Activated CD4-positive, alpha-beta memory T cell treated with anti-CD3 and anti-CD28 coated beads, Interleukin-2, amount 10 ng/mL, durations not matched to agents 7 days and 5 days (primary cell): ENCODE measurements at regions not wholly inside any gene's neighbourhood (a gene's known extent, or its start where the extent isn't known, plus 50 kb on each side); places are given as distances from the start of the nearest gene placed in this dataset.

Experiments
- CTCF ChIA-PET: fragments of 350-600 bp; sonication (Branson Sonifier 250); formaldehyde crosslinking; loops from one replicate; lab custom pipeline; 2021; ENCODE audit warnings: antibody characterized with exemption, inconsistent platforms; lab: Charles Lee
- POLR2A ChIA-PET: fragments of 350-600 bp; sonication (Branson Sonifier 250); formaldehyde crosslinking; loops from one replicate; lab custom pipeline; 2021; ENCODE audit warnings: antibody characterized with exemption; lab: Charles Lee
- DNase-seq: peaks from one replicate; pipeline ENCODE4 v3.0.0-alpha.2; 2020
- H3K27ac Mint-ChIP-seq: one replicate; pipeline ENCODE4 v1.8.0; 2021; ENCODE audit warnings: mild to moderate bottlenecking, mixed read lengths
- H3K27me3 Mint-ChIP-seq: one replicate; pipeline ENCODE4 v1.8.0; 2021; ENCODE audit warnings: mixed read lengths
- H3K36me3 Mint-ChIP-seq: one replicate; pipeline ENCODE4 v1.8.0; 2021; ENCODE audit warnings: low read depth, mixed read lengths
- H3K4me1 Mint-ChIP-seq: one replicate; pipeline ENCODE4 v1.8.0; 2021; ENCODE audit warnings: mixed read lengths
- H3K4me3 Mint-ChIP-seq: one replicate; pipeline ENCODE4 v1.8.0; 2021; ENCODE audit warnings: mild to moderate bottlenecking, mixed read lengths
- H3K9me3 Mint-ChIP-seq: one replicate; pipeline ENCODE4 v1.8.0; 2021; ENCODE audit warnings: mixed read lengths

GRCh38 chrX:42954880-42955279 is 176.9 kb upstream of the PPP1R2C start:
- no peak overlapping the region for H3K4me3 Mint-ChIP-seq
- ChIA-PET POLR2A (no interaction called here), CTCF (no interaction called here)
- DNase-seq: no peak
- no peaks in the 10 kb centered on the region for H3K27me3 Mint-ChIP-seq
- H3K27ac Mint-ChIP-seq: no peak overlapping the region
- H3K4me1 Mint-ChIP-seq: peaks cover 18% of the 10 kb centered on the region
- H3K36me3 Mint-ChIP-seq: peaks cover 3% of the 10 kb centered on the region
- H3K9me3 Mint-ChIP-seq: peaks cover 10% of the 10 kb centered on the region

GRCh38 chrX:42955349-42955748 is 177.4 kb upstream of the PPP1R2C start:
- H3K4me1 Mint-ChIP-seq: peaks cover 18% of the 10 kb centered on the region
- CTCF ChIA-PET: no interaction called here
- no peak overlapping the region for H3K4me3 Mint-ChIP-seq
- H3K36me3 Mint-ChIP-seq: peaks cover 3% of the 10 kb centered on the region
- POLR2A ChIA-PET: no interaction called here
- DNase-seq: no peak
- H3K27me3 Mint-ChIP-seq: no peaks in the 10 kb centered on the region
- no peak overlapping the region for H3K27ac Mint-ChIP-seq
- H3K9me3 Mint-ChIP-seq: peaks cover 12% of the 10 kb centered on the region

- no peak overlapping the region for H3K27ac Mint-ChIP-seq
- ChIA-PET CTCF (no interaction called here), POLR2A (no interaction called here)
- no peak for DNase-seq
- peaks cover 3% of the 10 kb centered on the region for H3K9me3 Mint-ChIP-seq
- no peak overlapping the region for H3K4me3 Mint-ChIP-seq
- H3K4me1 Mint-ChIP-seq: no peaks in the 10 kb centered on the region
- no peaks in the 10 kb centered on the region for H3K27me3 Mint-ChIP-seq
- H3K36me3 Mint-ChIP-seq: no peaks in the 10 kb centered on the region
Observed at GRCh38 chrX:42967681-42968300, 189.8 kb upstream of the PPP1R2C start.

- H3K27ac Mint-ChIP-seq: no peak overlapping the region
- no peaks in the 10 kb centered on the region for H3K27me3 Mint-ChIP-seq
- DNase-seq: no peak
- no peak overlapping the region for H3K4me3 Mint-ChIP-seq
- H3K9me3 Mint-ChIP-seq: peaks cover 2% of the 10 kb centered on the region
- no peaks in the 10 kb centered on the region for H3K36me3 Mint-ChIP-seq
- CTCF ChIA-PET: no interaction called here
- POLR2A ChIA-PET: no interaction called here
- H3K4me1 Mint-ChIP-seq: peaks cover 9% of the 10 kb centered on the region
Observed at GRCh38 chrX:42973321-42973720, 195.4 kb upstream of the PPP1R2C start.

GRCh38 chrX:42975906-42976305 is 197.9 kb upstream of the PPP1R2C start:
- H3K9me3 Mint-ChIP-seq: peaks cover 6% of the 10 kb centered on the region
- H3K4me3 Mint-ChIP-seq: no peak overlapping the region
- no peaks in the 10 kb centered on the region for H3K27me3 Mint-ChIP-seq
- no peak for DNase-seq
- ChIA-PET CTCF (no interaction called here), POLR2A (interaction anchor here (1.1 kb wide), 1 partner anchor 30 kb away, joined by 3 read pairs; no protein-coding TSS in a partner anchor)
- H3K4me1 Mint-ChIP-seq: peaks cover 9% of the 10 kb centered on the region
- H3K27ac Mint-ChIP-seq: no peak overlapping the region
- no peaks in the 10 kb centered on the region for H3K36me3 Mint-ChIP-seq

GRCh38 chrX:42976746-42977366 is 198.9 kb upstream of the PPP1R2C start:
- H3K27ac Mint-ChIP-seq: no peak overlapping the region
- POLR2A ChIA-PET: interaction anchor here (1.1 kb wide), 1 partner anchor 30 kb away, joined by 3 read pairs; no protein-coding TSS in a partner anchor
- no peaks in the 10 kb centered on the region for H3K36me3 Mint-ChIP-seq
- H3K9me3 Mint-ChIP-seq: peaks cover 6% of the 10 kb centered on the region
- no peak overlapping the region for H3K4me3 Mint-ChIP-seq
- CTCF ChIA-PET: no interaction called here
- H3K4me1 Mint-ChIP-seq: peaks cover 9% of the 10 kb centered on the region
- DNase-seq: no peak
- no peaks in the 10 kb centered on the region for H3K27me3 Mint-ChIP-seq

GRCh38 chrX:42978655-42979379 is 200.9 kb upstream of the PPP1R2C start:
- ChIA-PET CTCF (no interaction called here), POLR2A (no interaction called here)
- H3K9me3 Mint-ChIP-seq: peaks cover 6% of the 10 kb centered on the region
- no peaks in the 10 kb centered on the region for H3K36me3 Mint-ChIP-seq
- H3K27ac Mint-ChIP-seq: no peak overlapping the region
- no peaks in the 10 kb centered on the region for H3K27me3 Mint-ChIP-seq
- no peak overlapping the region for H3K4me3 Mint-ChIP-seq
- peaks cover 5% of the 10 kb centered on the region for H3K4me1 Mint-ChIP-seq
- no peak for DNase-seq

- Mint-ChIP-seq H3K27me3 (no peaks in the 10 kb centered on the region), H3K9me3 (peaks cover 2% of the 10 kb centered on the region), H3K4me1 (no peaks in the 10 kb centered on the region), H3K36me3 (no peaks in the 10 kb centered on the region), H3K4me3 (no peak overlapping the region), H3K27ac (no peak overlapping the region)
- POLR2A ChIA-PET: no interaction called here
- DNase-seq: no peak
- CTCF ChIA-PET: no interaction called here
Observed at GRCh38 chrX:42988700-42989099, 210.7 kb upstream of the PPP1R2C start.

- Mint-ChIP-seq H3K27ac (no peak overlapping the region), H3K9me3 (peaks cover 5% of the 10 kb centered on the region), H3K4me1 (no peaks in the 10 kb centered on the region), H3K27me3 (no peaks in the 10 kb centered on the region), H3K36me3 (no peaks in the 10 kb centered on the region), H3K4me3 (no peak overlapping the region)
- ChIA-PET POLR2A (no interaction called here), CTCF (no interaction called here)
- no peak for DNase-seq
Observed at GRCh38 chrX:42992199-42992943, 214.4 kb upstream of the PPP1R2C start.

- H3K36me3 Mint-ChIP-seq: no peaks in the 10 kb centered on the region
- H3K9me3 Mint-ChIP-seq: peaks cover 3% of the 10 kb centered on the region
- ChIA-PET POLR2A (no interaction called here), CTCF (no interaction called here)
- no peak for DNase-seq
- H3K27me3 Mint-ChIP-seq: no peaks in the 10 kb centered on the region
- H3K4me1 Mint-ChIP-seq: no peaks in the 10 kb centered on the region
- H3K4me3 Mint-ChIP-seq: no peak overlapping the region
- H3K27ac Mint-ChIP-seq: no peak overlapping the region
Observed at GRCh38 chrX:42996861-42997260, 218.9 kb upstream of the PPP1R2C start.

- no peak overlapping the region for H3K4me3 Mint-ChIP-seq
- no peaks in the 10 kb centered on the region for H3K36me3 Mint-ChIP-seq
- H3K27me3 Mint-ChIP-seq: no peaks in the 10 kb centered on the region
- POLR2A ChIA-PET: no interaction called here
- no peak for DNase-seq
- peaks cover 3% of the 10 kb centered on the region for H3K9me3 Mint-ChIP-seq
- H3K4me1 Mint-ChIP-seq: no peaks in the 10 kb centered on the region
- H3K27ac Mint-ChIP-seq: no peak overlapping the region
- CTCF ChIA-PET: no interaction called here
Observed at GRCh38 chrX:43000121-43000520, 222.2 kb upstream of the PPP1R2C start.

GRCh38 chrX:43002526-43003203 is 224.7 kb upstream of the PPP1R2C start:
- H3K4me1 Mint-ChIP-seq: no peaks in the 10 kb centered on the region
- POLR2A ChIA-PET: no interaction called here
- no peak for DNase-seq
- H3K27me3 Mint-ChIP-seq: no peaks in the 10 kb centered on the region
- CTCF ChIA-PET: no interaction called here
- H3K27ac Mint-ChIP-seq: no peak overlapping the region
- H3K36me3 Mint-ChIP-seq: no peaks in the 10 kb centered on the region
- no peak overlapping the region for H3K4me3 Mint-ChIP-seq
- no peaks in the 10 kb centered on the region for H3K9me3 Mint-ChIP-seq

- no peak for DNase-seq
- Mint-ChIP-seq H3K36me3 (no peaks in the 10 kb centered on the region), H3K27me3 (no peaks in the 10 kb centered on the region), H3K4me3 (no peak overlapping the region), H3K27ac (no peak overlapping the region), H3K4me1 (no peaks in the 10 kb centered on the region), H3K9me3 (no peaks in the 10 kb centered on the region)
- POLR2A ChIA-PET: no interaction called here
- CTCF ChIA-PET: interaction anchor here (0.6 kb wide), 1 partner anchor 450 kb away, joined by 3 read pairs; no protein-coding TSS in a partner anchor
Observed at GRCh38 chrX:43003204-43003565, 225.2 kb upstream of the PPP1R2C start.
